ENCODE measurements at regions not wholly inside any gene's neighbourhood (a gene's known extent, or its start where the extent isn't known, plus 50 kb on each side); places are given as distances from the start of the nearest gene placed in this dataset.

DNA sequence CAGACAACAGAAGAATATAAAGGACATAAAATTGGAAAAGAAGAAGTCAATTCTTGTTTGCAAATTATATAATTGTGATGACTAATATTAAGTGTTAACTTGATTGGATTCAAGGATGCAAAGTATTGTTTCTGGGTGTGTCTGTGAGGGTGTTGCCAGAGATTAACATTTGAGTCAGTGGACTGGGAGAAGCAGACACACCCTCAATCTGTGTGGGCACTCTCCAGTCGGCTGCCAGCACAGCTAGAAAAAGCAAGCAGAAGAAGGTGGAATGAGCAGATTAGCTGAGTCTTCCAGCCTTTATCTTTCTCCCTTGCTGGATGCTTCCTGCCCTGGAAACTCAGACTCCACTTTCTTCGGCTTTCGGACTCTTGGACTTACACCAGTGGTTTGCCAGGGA, 51.7 kb downstream of the UBE2NL start:
- intact Hi-C loops (cut with DNase I), result no loop called here
- no peak overlapping the region for H3K4me3 ChIP-seq
- no peaks in the 10 kb centered on the region for H3K9me3 ChIP-seq
- no peak for DNase-seq (ENCODE audit: extremely low spot score in 2 of 2)
- H3K27me3 ChIP-seq, result no peaks in the 10 kb centered on the region
- TF ChIP-seq POLR2A (IDR thresholded peaks at IDR 0.05) (no peak), POLR2AphosphoS5 (IDR thresholded peaks at IDR 0.05; ENCODE audit: insufficient read depth in 1 of 2, low read depth in 1 of 2) (no peak), CTCF (IDR thresholded peaks at IDR 0.05) (no peak)
- no peak overlapping the region for H3K27ac ChIP-seq
- no peaks in the 10 kb centered on the region for H3K4me1 ChIP-seq
- H3K36me3 ChIP-seq, result no peaks in the 10 kb centered on the region

- no peaks in the 10 kb centered on the region for H3K4me1 ChIP-seq
- intact Hi-C loops (cut with DNase I), result no loop called here
- H3K4me3 ChIP-seq, result no peak overlapping the region
- no peaks in the 10 kb centered on the region for H3K27me3 ChIP-seq
- TF ChIP-seq POLR2AphosphoS5 (IDR thresholded peaks at IDR 0.05; ENCODE audit: insufficient read depth in 1 of 2, low read depth in 1 of 2) (no peak), POLR2A (IDR thresholded peaks at IDR 0.05) (no peak), CTCF (IDR thresholded peaks at IDR 0.05) (no peak)
- H3K36me3 ChIP-seq, result no peaks in the 10 kb centered on the region
- no peak overlapping the region for H3K27ac ChIP-seq
- no peaks in the 10 kb centered on the region for H3K9me3 ChIP-seq
- no peak for DNase-seq (ENCODE audit: extremely low spot score in 2 of 2)
Observed at GRCh38 chrX:143940119-143940518, 56.2 kb downstream of the UBE2NL start.

DNA sequence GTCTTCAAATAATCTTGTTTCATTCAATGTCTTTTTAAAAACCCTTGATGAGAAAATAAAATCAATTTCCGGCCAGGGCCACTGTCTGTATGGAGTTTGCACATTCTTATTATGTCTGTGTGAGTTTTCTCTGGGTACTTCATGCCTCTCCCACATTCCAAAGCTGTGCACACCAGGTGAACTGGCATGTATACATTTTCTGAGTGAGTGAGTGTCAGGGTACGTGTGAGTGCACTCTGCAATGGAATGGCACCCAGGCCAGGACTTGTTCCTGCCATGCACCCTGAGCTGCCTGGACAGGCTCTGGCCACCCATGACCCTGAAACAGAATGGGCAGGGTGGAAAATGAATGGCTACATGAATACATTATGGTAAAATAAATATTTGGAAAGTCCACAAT, 61.3 kb downstream of the UBE2NL start:
- Histone ChIP-seq H3K27ac (no peak overlapping the region), H3K9me3 (no peaks in the 10 kb centered on the region), H3K27me3 (no peaks in the 10 kb centered on the region), H3K4me1 (no peaks in the 10 kb centered on the region), H3K36me3 (no peaks in the 10 kb centered on the region), H3K4me3 (no peak overlapping the region)
- no peak for DNase-seq (ENCODE audit: extremely low spot score in 2 of 2)
- TF ChIP-seq POLR2AphosphoS5 (IDR thresholded peaks at IDR 0.05; ENCODE audit: insufficient read depth in 1 of 2, low read depth in 1 of 2), result no peak
- TF ChIP-seq POLR2A (IDR thresholded peaks at IDR 0.05), result no peak
- TF ChIP-seq CTCF (IDR thresholded peaks at IDR 0.05), result no peak
- intact Hi-C loops (cut with DNase I), result no loop called here

- no peaks in the 10 kb centered on the region for H3K4me1 ChIP-seq
- intact Hi-C loops (cut with DNase I), result no loop called here
- no peaks in the 10 kb centered on the region for H3K9me3 ChIP-seq
- no peaks in the 10 kb centered on the region for H3K27me3 ChIP-seq
- no peak overlapping the region for H3K4me3 ChIP-seq
- TF ChIP-seq POLR2A (IDR thresholded peaks at IDR 0.05), result no peak
- no peaks in the 10 kb centered on the region for H3K36me3 ChIP-seq
- no peak for DNase-seq (ENCODE audit: extremely low spot score in 2 of 2)
- no peak overlapping the region for H3K27ac ChIP-seq
Observed at GRCh38 chrX:143964549-143964948, 80.7 kb downstream of the UBE2NL start.

- Histone ChIP-seq H3K36me3 (no peaks in the 10 kb centered on the region), H3K27me3 (no peaks in the 10 kb centered on the region), H3K4me3 (no peak overlapping the region), H3K9me3 (no peaks in the 10 kb centered on the region), H3K4me1 (no peaks in the 10 kb centered on the region), H3K27ac (no peak overlapping the region)
- intact Hi-C loops (cut with DNase I), result loop anchor here (10.0 kb wide), 1 partner anchor 1066 kb away; no protein-coding TSS in a partner anchor
- TF ChIP-seq POLR2A (IDR thresholded peaks at IDR 0.05) (no peak), POLR2AphosphoS5 (IDR thresholded peaks at IDR 0.05; ENCODE audit: insufficient read depth in 1 of 2, low read depth in 1 of 2) (no peak), CTCF (IDR thresholded peaks at IDR 0.05) (no peak)
- no peak for DNase-seq (ENCODE audit: extremely low spot score in 2 of 2)
Observed at GRCh38 chrX:143988356-143988755, 104.5 kb downstream of the UBE2NL start.

DNA sequence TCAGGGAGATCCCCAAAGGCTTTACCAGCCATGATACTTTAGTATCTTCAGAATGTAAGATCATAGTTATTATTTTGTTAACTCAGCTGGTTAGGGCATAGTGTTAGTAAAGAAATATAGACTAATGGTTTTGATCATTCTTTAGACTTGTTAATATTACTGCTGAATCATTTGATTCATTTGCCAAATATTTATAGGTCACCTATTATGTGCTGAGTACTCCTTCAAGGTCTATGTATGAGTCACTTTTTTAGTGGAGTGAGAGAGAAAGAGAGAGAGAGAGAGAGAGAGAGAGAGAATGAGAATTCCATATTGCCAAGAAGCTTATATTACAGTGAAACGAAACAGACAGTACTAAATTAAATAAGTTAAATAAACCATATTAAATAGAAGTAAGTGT, 110.3 kb downstream of the UBE2NL start:
- intact Hi-C loops (cut with DNase I), result no loop called here
- no peak for DNase-seq (ENCODE audit: extremely low spot score in 2 of 2)
- Histone ChIP-seq H3K4me1 (no peaks in the 10 kb centered on the region), H3K27ac (no peak overlapping the region), H3K36me3 (no peaks in the 10 kb centered on the region), H3K27me3 (no peaks in the 10 kb centered on the region), H3K9me3 (no peaks in the 10 kb centered on the region), H3K4me3 (no peak overlapping the region)
- TF ChIP-seq POLR2A (IDR thresholded peaks at IDR 0.05), result no peak
- no peak for TF ChIP-seq CTCF (IDR thresholded peaks at IDR 0.05)
- no peak for TF ChIP-seq POLR2AphosphoS5 (IDR thresholded peaks at IDR 0.05; ENCODE audit: insufficient read depth in 1 of 2, low read depth in 1 of 2)
